T-cell (primary cell): ENCODE measurements at regions not wholly inside any gene's neighbourhood (a gene's known extent, or its start where the extent isn't known, plus 50 kb on each side); places are given as distances from the start of the nearest gene placed in this dataset.

Experiments
- ATAC-seq, 4 experiments: fragments of 200-7000 bp in 3 of 4; fragments of 150-1000 bp in 1 of 4; cut with Tn5 transposase; replicated peaks in 1 of 4; 1 replicate in 3 of 4; 2 replicates in 1 of 4; pipeline ENCODE4 v1.10.0; 2021; ENCODE audit warnings: moderate library complexity in 3 of 4, mild to moderate bottlenecking in 2 of 4, moderate number of reproducible peaks in 1 of 4
- CTCF ChIA-PET, 2 donors: fragments of 300-600 bp; sonication (Branson Sonifier 250); formaldehyde crosslinking; loops; one replicate each; lab custom pipeline; 2022; ENCODE audit warnings: antibody characterized with exemption in 2 of 2; lab: Charles Lee
- POLR2A ChIA-PET, 2 donors: fragments of 300-600 bp; sonication (Branson Sonifier 250); formaldehyde crosslinking; loops; one replicate each; lab custom pipeline; 2022; ENCODE audit warnings: antibody characterized with exemption in 2 of 2; lab: Charles Lee
- DNase-seq, 35 experiments: peaks; one replicate each; pipeline versions ENCODE4 v3.0.0 to v3.0.0-alpha.2; 2013 to 2023
- H3K27ac ChIP-seq: one replicate; pipeline ENCODE4 v1.5.1; 2013; ENCODE audit warnings: low read length
- H3K27me3 ChIP-seq, 2 experiments: replicated peaks in 1 of 2; 1 replicate in 1 of 2; 2 replicates in 1 of 2; pipeline versions ENCODE4 v1.6.1 to v1.7.0; 2013; ENCODE audit warnings: low read length in 1 of 2, mixed read lengths in 1 of 2; ENCODE audit not compliant: control insufficient read depth in 2 of 2, insufficient read depth in 2 of 2; ENCODE audit errors: extremely low read depth in 1 of 2
- H3K36me3 ChIP-seq, 2 donors: 1 replicate in 1 of 2; 2 replicates in 1 of 2; pipeline versions ENCODE4 v1.6.1 to v1.7.0; 2013; ENCODE audit warnings: low read length in 1 of 2; ENCODE audit not compliant: control insufficient read depth in 2 of 2, insufficient read depth in 1 of 2; ENCODE audit errors: extremely low read depth in 1 of 2
- H3K4me1 ChIP-seq, 2 experiments: 1 replicate in 1 of 2; 2 replicates in 1 of 2; pipeline versions ENCODE4 v1.6.1 to v1.7.0; 2013; ENCODE audit warnings: low read length in 2 of 2, mixed read lengths in 1 of 2; ENCODE audit not compliant: insufficient read depth in 2 of 2, control insufficient read depth in 1 of 2; ENCODE audit errors: extremely low read depth in 1 of 2
- H3K4me3 ChIP-seq, 2 donors: 1 replicate in 1 of 2; 2 replicates in 1 of 2; pipeline versions ENCODE4 v1.5.1 to v1.7.0; 2013; ENCODE audit warnings: mild to moderate bottlenecking in 2 of 2, low read length in 1 of 2, moderate library complexity in 1 of 2; ENCODE audit not compliant: control insufficient read depth in 1 of 2; ENCODE audit errors: extremely low read depth in 1 of 2
- H3K9me3 ChIP-seq: 2 replicates; pipeline ENCODE4 v1.7.0; 2013
- H3K27ac Mint-ChIP-seq, 2 donors: one replicate each; pipeline ENCODE4 v1.8.0; 2020 to 2021; ENCODE audit warnings: mild to moderate bottlenecking in 2 of 2, mixed read lengths in 2 of 2
- H3K27me3 Mint-ChIP-seq, 2 donors: one replicate each; pipeline ENCODE4 v1.8.0; 2021 to 2022; ENCODE audit warnings: mixed read lengths in 2 of 2
- H3K36me3 Mint-ChIP-seq: one replicate; pipeline ENCODE4 v1.8.0; 2021; ENCODE audit warnings: mixed read lengths
- H3K4me1 Mint-ChIP-seq, 3 donors: one replicate each; pipeline ENCODE4 v1.8.0; 2020 to 2022; ENCODE audit warnings: mixed read lengths in 3 of 3, mild to moderate bottlenecking in 1 of 3
- H3K4me3 Mint-ChIP-seq, 3 donors: one replicate each; pipeline ENCODE4 v1.8.0; 2020 to 2022; ENCODE audit warnings: mild to moderate bottlenecking in 3 of 3, mixed read lengths in 3 of 3, moderate library complexity in 3 of 3
- H3K9me3 Mint-ChIP-seq, 3 donors: one replicate each; pipeline ENCODE4 v1.8.0; 2020 to 2022; ENCODE audit warnings: mixed read lengths in 3 of 3
- WGBS: methylation state at CpG from one replicate; pipeline ENCODE4 v1.1.5; 2013; ENCODE audit warnings: missing lambda C conversion rate; ENCODE audit not compliant: insufficient coverage; 5-methylcytosine and 5-hydroxymethylcytosine counted together

GRCh38 chr19:29422486-29423085, 103.2 kb upstream of the VSTM2B start:
- DNase-seq (no peak), ATAC-seq (no peak)
- POLR2A ChIA-PET: no interaction called here
- Histone ChIP-seq H3K27me3 (peaks cover 0 to 31% of the 10 kb centered on the region in 2 experiments), H3K4me1 (no peaks in the 10 kb centered on the region), H3K36me3 (no peaks in the 10 kb centered on the region), H3K4me3 (no peak overlapping the region), H3K9me3 (no peaks in the 10 kb centered on the region), H3K27ac (no peak overlapping the region)
- WGBS: 62% methylated on average over 4 of the region's 5 CpGs
- Mint-ChIP-seq H3K4me1 (no peaks in the 10 kb centered on the region), H3K36me3 (no peaks in the 10 kb centered on the region), H3K9me3 (peaks cover 0 to 5% (median 0%) of the 10 kb centered on the region in 3 donors), H3K27me3 (peaks cover 3 to 9% of the 10 kb centered on the region in 2 donors), H3K27ac (no peak overlapping the region), H3K4me3 (no peak overlapping the region)
- CTCF ChIA-PET: no interaction called here

GRCh38 chr19:29428071-29428470, 97.7 kb upstream of the VSTM2B start:
- CTCF ChIA-PET: no interaction called here

GRCh38 chr19:29429021-29429420, 96.8 kb upstream of the VSTM2B start:
- no peaks in the 10 kb centered on the region for H3K9me3 ChIP-seq
- no peaks in the 10 kb centered on the region for H3K4me1 Mint-ChIP-seq

More at GRCh38 chr19:29428071-29428470, 97.7 kb upstream of the VSTM2B start:
- Histone ChIP-seq H3K27ac (no peak overlapping the region), H3K9me3 (no peaks in the 10 kb centered on the region), H3K4me1 (no peaks in the 10 kb centered on the region), H3K4me3 (no peak overlapping the region), H3K27me3 (peaks cover 0 to 27% of the 10 kb centered on the region in 2 experiments), H3K36me3 (no peaks in the 10 kb centered on the region)
- Mint-ChIP-seq H3K36me3 (no peaks in the 10 kb centered on the region), H3K9me3 (no peaks in the 10 kb centered on the region), H3K4me1 (no peaks in the 10 kb centered on the region), H3K27ac (no peak overlapping the region), H3K27me3 (peaks cover 8 to 13% of the 10 kb centered on the region in 2 donors), H3K4me3 (no peak overlapping the region)
- no peak for DNase-seq
- ATAC-seq: no peak
- WGBS: 79% methylated on average over 4 of the region's 7 CpGs
- POLR2A ChIA-PET: no interaction called here

GRCh38 chr19:29429581-29429980, 96.2 kb upstream of the VSTM2B start:
- peaks cover 0 to 34% of the 10 kb centered on the region in 2 experiments for H3K27me3 ChIP-seq
- no peak overlapping the region for H3K27ac ChIP-seq
- Mint-ChIP-seq H3K27me3 (peaks cover 9 to 18% of the 10 kb centered on the region in 2 donors), H3K4me1 (no peaks in the 10 kb centered on the region), H3K36me3 (no peaks in the 10 kb centered on the region), H3K9me3 (no peaks in the 10 kb centered on the region), H3K4me3 (no peak overlapping the region), H3K27ac (no peak overlapping the region)
- 91% methylated on average over 8 of the region's 15 CpGs for WGBS
- POLR2A ChIA-PET: no interaction called here
- no peak for ATAC-seq
- no peaks in the 10 kb centered on the region for H3K36me3 ChIP-seq
- no peak overlapping the region for H3K4me3 ChIP-seq
- CTCF ChIA-PET: no interaction called here
- no peaks in the 10 kb centered on the region for H3K4me1 ChIP-seq
- DNase-seq: no peak
- no peaks in the 10 kb centered on the region for H3K9me3 ChIP-seq

More at GRCh38 chr19:29429021-29429420, 96.8 kb upstream of the VSTM2B start:
- Histone ChIP-seq H3K36me3 (no peaks in the 10 kb centered on the region), H3K4me3 (no peak overlapping the region), H3K27me3 (peaks cover 0 to 32% of the 10 kb centered on the region in 2 experiments), H3K4me1 (no peaks in the 10 kb centered on the region), H3K27ac (no peak overlapping the region)
- ChIA-PET CTCF (no interaction called here), POLR2A (no interaction called here)
- no peaks in the 10 kb centered on the region for H3K36me3 Mint-ChIP-seq
- no peak for ATAC-seq
- H3K4me3 Mint-ChIP-seq: no peak overlapping the region
- H3K27ac Mint-ChIP-seq: no peak overlapping the region
- peaks cover 11 to 19% of the 10 kb centered on the region in 2 donors for H3K27me3 Mint-ChIP-seq
- no peaks in the 10 kb centered on the region for H3K9me3 Mint-ChIP-seq
- 61% methylated on average over 6 of the region's 9 CpGs for WGBS
- DNase-seq: no peak

- Mint-ChIP-seq H3K4me3 (no peak overlapping the region), H3K4me1 (no peaks in the 10 kb centered on the region), H3K27ac (no peak overlapping the region), H3K9me3 (no peaks in the 10 kb centered on the region), H3K27me3 (peaks cover 7 to 14% of the 10 kb centered on the region in 2 donors), H3K36me3 (no peaks in the 10 kb centered on the region)
- POLR2A ChIA-PET: no interaction called here
- ATAC-seq: no peak
- H3K36me3 ChIP-seq: no peaks in the 10 kb centered on the region
- WGBS: 58% methylated on average over 6 of the region's 7 CpGs
- no peaks in the 10 kb centered on the region for H3K4me1 ChIP-seq
- no peak for DNase-seq
- H3K9me3 ChIP-seq: no peaks in the 10 kb centered on the region
- H3K27me3 ChIP-seq: peaks cover 0 to 25% of the 10 kb centered on the region in 2 experiments
- no peak overlapping the region for H3K4me3 ChIP-seq
- H3K27ac ChIP-seq: no peak overlapping the region
- CTCF ChIA-PET: no interaction called here
These were observed 94.5 kb upstream of the VSTM2B start for GRCh38 chr19:29431332-29431731.

GRCh38 chr19:29432677-29433076, 93.1 kb upstream of the VSTM2B start:
- no peak overlapping the region for H3K4me3 ChIP-seq
- Mint-ChIP-seq H3K9me3 (peaks cover 0 to 1% (median 0%) of the 10 kb centered on the region in 3 donors), H3K4me1 (no peaks in the 10 kb centered on the region), H3K4me3 (no peak overlapping the region), H3K27ac (no peak overlapping the region), H3K27me3 (peaks cover 9 to 10% of the 10 kb centered on the region in 2 donors), H3K36me3 (no peaks in the 10 kb centered on the region)
- H3K27ac ChIP-seq: no peak overlapping the region
- CTCF ChIA-PET: no interaction called here
- no peaks in the 10 kb centered on the region for H3K9me3 ChIP-seq
- DNase-seq (no peak), ATAC-seq (no peak)
- WGBS: 69% methylated on average over 4 of the region's 5 CpGs
- no peaks in the 10 kb centered on the region for H3K4me1 ChIP-seq
- POLR2A ChIA-PET: no interaction called here
- no peaks in the 10 kb centered on the region for H3K36me3 ChIP-seq
- H3K27me3 ChIP-seq: peaks cover 0 to 25% of the 10 kb centered on the region in 2 experiments
